OCI-LY7 (cell line): ENCODE measurements at regions not wholly inside any gene's neighbourhood (a gene's known extent, or its start where the extent isn't known, plus 50 kb on each side); places are given as distances from the start of the nearest gene placed in this dataset.

Experiments
- BruUV-seq: library from RNA; stranded (reverse); fragments of 400-500 nt; replicated peaks from 2 replicates; lab custom pipeline; 2021; lab: Mats Ljungman, UMichigan
- CTCF ChIA-PET: fragments of 300-600 bp; sonication (Branson Sonifier 250); formaldehyde crosslinking; loops from one replicate; lab custom pipeline; 2022; ENCODE audit warnings: antibody characterized with exemption; ENCODE audit not compliant: unreplicated experiment; lab: Charles Lee
- POLR2A ChIA-PET: fragments of 300-600 bp; sonication (Branson Sonifier 250); formaldehyde crosslinking; loops from one replicate; lab custom pipeline; 2022; ENCODE audit warnings: antibody characterized with exemption; lab: Charles Lee
- DNase-seq: peaks from one replicate; pipeline ENCODE4 v3.0.0-alpha.2; 2015; ENCODE audit warnings: low spot score
- H2AFZ ChIP-seq: fragments of 200-600 bp; sonication (generic), shearing (Covaris generic); 2 replicates; pipeline ENCODE4 v1.6.1; 2014; ENCODE audit warnings: mild to moderate bottlenecking, antibody characterized with exemption, low read length, moderate library complexity
- H3K27ac ChIP-seq: fragments of 200-600 bp; sonication (generic); 2 replicates; pipeline ENCODE4 v1.5.1; 2014; ENCODE audit warnings: mixed run types, low read depth, mild to moderate bottlenecking, moderate library complexity, low read length, inconsistent platforms; ENCODE audit not compliant: poor library complexity, severe bottlenecking
- H3K36me3 ChIP-seq: fragments of 200-600 bp; sonication (generic); 2 replicates; pipeline ENCODE4 v1.6.1; 2014; ENCODE audit warnings: mild to moderate bottlenecking, antibody characterized with exemption, low read length, moderate library complexity, mixed read lengths; ENCODE audit not compliant: insufficient read depth
- H3K4me1 ChIP-seq: fragments of 200-600 bp; sonication (generic); 2 replicates; pipeline ENCODE4 v1.5.1; 2014; ENCODE audit warnings: mild to moderate bottlenecking, low read length; ENCODE audit not compliant: insufficient read depth, poor library complexity, severe bottlenecking
- H3K4me2 ChIP-seq: fragments of 200-600 bp; sonication (generic); 2 replicates; pipeline ENCODE4 v1.6.1; 2014; ENCODE audit warnings: mild to moderate bottlenecking, low read length
- H3K4me3 ChIP-seq: fragments of 200-600 bp; sonication (generic); 2 replicates; pipeline ENCODE4 v1.5.1; 2014; ENCODE audit warnings: mild to moderate bottlenecking, low read depth, low read length; ENCODE audit not compliant: poor library complexity, severe bottlenecking
- H3K79me2 ChIP-seq: fragments of 200-600 bp; sonication (generic); 2 replicates; pipeline ENCODE4 v1.6.1; 2016; ENCODE audit warnings: low read depth, mild to moderate bottlenecking, low read length, moderate library complexity, mixed read lengths; ENCODE audit not compliant: insufficient read depth
- H3K9me2 ChIP-seq: fragments of 200-600 bp; sonication (generic); 2 replicates; pipeline ENCODE4 v1.6.1; 2016; ENCODE audit warnings: mild to moderate bottlenecking, low read length, mixed read lengths; ENCODE audit not compliant: insufficient read depth
- H3K9me3 ChIP-seq: fragments of 200-600 bp; sonication (generic); 2 replicates; pipeline ENCODE4 v1.6.1; 2014; ENCODE audit warnings: mild to moderate bottlenecking, mixed run types, low read length, mixed read lengths
- H4K20me1 ChIP-seq: fragments of 200-600 bp; sonication (generic); 2 replicates; pipeline ENCODE4 v1.6.1; 2014; ENCODE audit warnings: mild to moderate bottlenecking, antibody characterized with exemption, low read length, moderate library complexity, mixed read lengths; ENCODE audit not compliant: insufficient read depth
- CTCF ChIP-seq: fragments of 200-600 bp; sonication (generic); conservative IDR thresholded peaks from 2 replicates; pipeline ENCODE4 v1.5.1; 2014; ENCODE audit warnings: mild to moderate bottlenecking, antibody characterized with exemption, low read length, moderate library complexity, mixed read lengths
- EZH2phosphoT487 ChIP-seq: fragments of 200-600 bp; sonication (generic); IDR thresholded peaks from 2 replicates; pipeline ENCODE4 v1.6.1; 2018; ENCODE audit warnings: low read depth, borderline replicate concordance, mild to moderate bottlenecking, mixed run types, antibody characterized with exemption, low read length, moderate library complexity, mixed read lengths
- intact Hi-C: fragments of 100-400 bp; cut with micrococcal nuclease; formaldehyde crosslinking; loops from one replicate; pipeline ENCODE4 v1.10.0; 2022; ENCODE audit not compliant: unreplicated experiment

GRCh38 chr6:9745966-9746365 is 668.9 kb downstream of the TFAP2A start:
- no TSS peak for BruUV-seq
- CTCF ChIA-PET = no interaction called here
- intact Hi-C loops = no loop called here

GRCh38 chr6:9745476-9745875 is 669.4 kb downstream of the TFAP2A start:
- H3K4me3 ChIP-seq = no peak overlapping the region
- BruUV-seq = no TSS peak
- no peaks in the 10 kb centered on the region for H3K36me3 ChIP-seq
- no peaks in the 10 kb centered on the region for H3K9me3 ChIP-seq
- H3K4me2 ChIP-seq = no peak overlapping the region
- no peak overlapping the region for H3K27ac ChIP-seq
- TF ChIP-seq CTCF = no peak
- TF ChIP-seq EZH2phosphoT487 = no peak
- no peak for DNase-seq
- no peaks in the 10 kb centered on the region for H4K20me1 ChIP-seq
- POLR2A ChIA-PET = no interaction called here
- no peak overlapping the region for H2AFZ ChIP-seq
- H3K9me2 ChIP-seq = no peaks in the 10 kb centered on the region
- no peaks in the 10 kb centered on the region for H3K4me1 ChIP-seq
- intact Hi-C loops = no loop called here
- no peaks in the 10 kb centered on the region for H3K79me2 ChIP-seq
- CTCF ChIA-PET = no interaction called here

More at GRCh38 chr6:9745966-9746365, 668.9 kb downstream of the TFAP2A start:
- Histone ChIP-seq H3K36me3 (no peaks in the 10 kb centered on the region), H3K79me2 (no peaks in the 10 kb centered on the region), H3K4me1 (no peaks in the 10 kb centered on the region), H3K9me2 (no peaks in the 10 kb centered on the region), H3K9me3 (no peaks in the 10 kb centered on the region), H4K20me1 (no peaks in the 10 kb centered on the region), H3K4me3 (no peak overlapping the region), H3K4me2 (no peak overlapping the region), H2AFZ (no peak overlapping the region), H3K27ac (no peak overlapping the region)
- POLR2A ChIA-PET = interaction anchor here (0.6 kb wide), 1 partner anchor 10 kb away, joined by 3 read pairs; no protein-coding TSS in a partner anchor
- DNase-seq = no peak
- TF ChIP-seq EZH2phosphoT487 (no peak), CTCF (no peak)

- BruUV-seq = no TSS peak
- H3K4me1 ChIP-seq = no peaks in the 10 kb centered on the region
- H3K4me3 ChIP-seq = no peak overlapping the region
- CTCF ChIA-PET = no interaction called here
- no peak overlapping the region for H2AFZ ChIP-seq
- no peak overlapping the region for H3K27ac ChIP-seq
- H4K20me1 ChIP-seq = no peaks in the 10 kb centered on the region
- POLR2A ChIA-PET = no interaction called here
- no peak for DNase-seq
- no peaks in the 10 kb centered on the region for H3K36me3 ChIP-seq
- intact Hi-C loops = no loop called here
- no peaks in the 10 kb centered on the region for H3K9me3 ChIP-seq
- H3K79me2 ChIP-seq = no peaks in the 10 kb centered on the region
- H3K4me2 ChIP-seq = no peak overlapping the region
- TF ChIP-seq EZH2phosphoT487 (no peak), CTCF (no peak)
- H3K9me2 ChIP-seq = no peaks in the 10 kb centered on the region
These were observed 670.8 kb downstream of the TFAP2A start for GRCh38 chr6:9744119-9744518.
